GM10266 (cell line): ENCODE measurements at regions not wholly inside any gene's neighbourhood (a gene's known extent, or its start where the extent isn't known, plus 50 kb on each side); places are given as distances from the start of the nearest gene placed in this dataset.

Experiments
- DNase-seq: peaks from one replicate; pipeline ENCODE4 v3.0.0; 2012; ENCODE audit errors: extremely low spot score
- CTCF ChIP-seq: IDR thresholded peaks from 2 replicates; pipeline ENCODE4 v1.5.1; 2012; ENCODE audit warnings: mild to moderate bottlenecking, low read depth; ENCODE audit not compliant: control insufficient read depth, insufficient read depth; ENCODE audit errors: missing control alignments

GRCh38 chr12:88645816-88646215, 65.5 kb upstream of the KITLG start:
- no peak for TF ChIP-seq CTCF
- no peak for DNase-seq

DNA sequence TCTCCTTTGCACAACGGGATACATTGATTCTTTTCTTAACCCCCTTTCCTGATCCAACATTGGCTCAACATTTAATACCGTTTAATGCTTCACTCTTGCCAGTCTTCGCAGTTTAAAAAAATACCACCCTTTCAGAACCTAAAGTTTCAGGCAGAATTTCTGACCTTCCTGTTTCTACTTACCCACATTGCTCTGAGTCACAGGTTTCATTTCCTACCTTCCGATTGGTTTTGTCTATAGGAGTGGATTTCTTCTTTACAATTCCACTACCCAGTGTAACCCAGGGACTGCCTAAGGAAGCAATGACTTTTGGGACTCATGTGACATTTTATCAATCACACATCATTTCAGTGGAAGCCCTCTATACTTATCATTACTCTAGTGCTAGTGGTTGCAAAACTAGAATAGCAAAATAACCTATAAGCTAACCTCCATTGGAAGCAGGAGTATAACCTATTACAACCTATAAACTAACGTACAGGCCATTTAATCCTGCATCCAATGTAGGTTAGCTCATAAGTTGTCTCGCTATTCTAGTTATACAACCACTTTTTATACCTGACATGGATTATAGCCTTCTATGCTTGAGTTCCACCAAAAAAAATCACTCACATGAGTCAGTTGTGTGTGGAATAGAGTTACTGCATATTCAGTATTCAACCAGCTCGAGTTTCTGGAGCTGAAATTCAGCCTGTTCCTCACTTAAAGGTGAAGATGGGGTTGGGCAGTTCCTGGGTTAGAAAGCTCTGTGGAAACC, 64.9 kb upstream of the KITLG start:
- no peak for DNase-seq
- no peak for TF ChIP-seq CTCF

DNA sequence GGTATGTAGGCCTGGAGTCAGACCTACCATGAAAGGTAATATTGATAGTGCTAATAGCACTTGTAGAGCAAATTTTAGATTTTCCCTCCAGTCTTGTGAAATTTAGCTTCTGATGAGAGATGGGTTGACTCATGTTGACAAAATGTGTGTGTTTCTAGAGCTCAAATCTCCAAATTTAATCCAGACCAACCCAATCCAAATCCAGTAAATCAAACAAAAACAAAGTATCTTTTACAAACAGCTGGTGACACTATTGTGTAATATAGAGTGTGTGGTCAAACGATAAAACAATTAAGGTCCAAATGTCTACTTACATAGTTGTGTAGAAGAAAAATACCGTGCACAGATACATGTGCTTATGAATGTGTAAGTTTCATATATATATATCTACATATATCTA, 63.4 kb upstream of the KITLG start:
- no peak for DNase-seq

GRCh38 chr12:88642675-88643431, 62.6 kb upstream of the KITLG start:
- DNase-seq, result no peak
- no peak for TF ChIP-seq CTCF

More for the DNA sequence above, 63.4 kb upstream of the KITLG start:
- no peak for TF ChIP-seq CTCF

DNA sequence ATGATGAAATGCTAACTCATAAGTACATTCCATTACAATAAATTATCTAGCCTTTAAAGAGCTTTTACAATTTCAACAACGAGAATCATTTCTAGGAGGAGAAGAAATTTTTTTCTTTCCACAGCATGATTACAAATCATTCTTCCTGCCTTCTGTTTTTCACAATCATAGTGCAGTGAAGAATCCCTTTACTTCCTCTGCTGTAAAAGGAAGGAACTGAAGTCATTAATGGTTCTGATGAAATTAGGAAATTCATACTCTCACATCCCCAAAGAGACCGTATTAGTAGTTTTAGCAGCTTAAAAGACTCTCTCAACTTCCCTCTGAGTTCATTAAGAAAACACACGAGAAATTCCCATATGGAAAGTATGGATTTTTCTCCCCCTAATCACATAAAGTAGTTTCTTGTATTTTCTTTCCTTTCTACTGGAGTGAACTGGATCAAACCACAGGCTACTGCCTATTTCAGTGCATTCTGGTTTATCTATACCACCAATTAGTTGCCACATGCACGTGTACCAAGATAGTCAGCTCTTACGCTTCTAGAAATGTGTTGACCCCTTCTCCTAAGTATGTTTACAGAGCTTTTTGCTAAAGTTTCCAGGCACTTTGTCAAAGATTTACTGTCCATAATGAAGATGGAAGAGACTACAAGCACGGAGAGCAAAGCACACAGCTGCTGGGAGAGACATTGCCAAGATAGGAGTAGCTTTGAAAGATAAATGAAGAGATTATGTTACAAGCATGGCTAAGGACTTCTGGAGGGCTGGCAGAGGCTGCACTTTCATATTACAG, 58.9 kb upstream of the KITLG start:
- TF ChIP-seq CTCF, result no peak
- DNase-seq, result no peak

- no peak for DNase-seq
- no peak for TF ChIP-seq CTCF
Measured at GRCh38 chr12:88638388-88638787, 58.1 kb upstream of the KITLG start.

GRCh38 chr12:88634008-88634407, 53.7 kb upstream of the KITLG start:
- no peak for DNase-seq
- TF ChIP-seq CTCF, result no peak
